VCaP (cell line): ENCODE measurements at regions not wholly inside any gene's neighbourhood (a gene's known extent, or its start where the extent isn't known, plus 50 kb on each side); places are given as distances from the start of the nearest gene placed in this dataset.

Experiments
- H3K27ac ChIP-seq: fragments of 450-650 bp; 2 replicates; pipeline ENCODE4 v1.5.1; 2017
- TF ChIP-seq, protein P1 (sequence below): fragments of 450-650 bp; conservative IDR thresholded peaks from 2 replicates; pipeline ENCODE4 v1.5.1; 2017; ENCODE audit warnings: mild to moderate bottlenecking, moderate library complexity

DNA sequence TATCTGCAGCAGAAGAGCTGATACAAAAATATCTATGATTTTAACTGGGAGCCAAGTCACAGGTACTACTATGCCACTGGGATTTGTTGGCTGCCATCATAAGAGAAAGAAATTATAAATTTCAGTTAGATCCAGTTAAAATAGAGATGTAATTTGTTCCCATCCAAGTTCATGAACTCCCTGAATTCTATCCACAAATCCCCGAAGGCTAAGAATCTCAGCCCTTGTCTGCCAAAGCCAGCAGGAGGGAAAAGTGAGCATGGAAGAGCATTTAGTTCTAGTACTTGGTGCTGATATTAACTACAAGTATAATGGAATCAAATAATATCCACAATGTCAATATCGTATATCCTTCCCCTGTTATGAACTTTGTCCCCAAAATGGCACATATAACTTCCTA is 801.1 kb upstream of the CXADR start:
- TF ChIP-seq, protein P1, sequence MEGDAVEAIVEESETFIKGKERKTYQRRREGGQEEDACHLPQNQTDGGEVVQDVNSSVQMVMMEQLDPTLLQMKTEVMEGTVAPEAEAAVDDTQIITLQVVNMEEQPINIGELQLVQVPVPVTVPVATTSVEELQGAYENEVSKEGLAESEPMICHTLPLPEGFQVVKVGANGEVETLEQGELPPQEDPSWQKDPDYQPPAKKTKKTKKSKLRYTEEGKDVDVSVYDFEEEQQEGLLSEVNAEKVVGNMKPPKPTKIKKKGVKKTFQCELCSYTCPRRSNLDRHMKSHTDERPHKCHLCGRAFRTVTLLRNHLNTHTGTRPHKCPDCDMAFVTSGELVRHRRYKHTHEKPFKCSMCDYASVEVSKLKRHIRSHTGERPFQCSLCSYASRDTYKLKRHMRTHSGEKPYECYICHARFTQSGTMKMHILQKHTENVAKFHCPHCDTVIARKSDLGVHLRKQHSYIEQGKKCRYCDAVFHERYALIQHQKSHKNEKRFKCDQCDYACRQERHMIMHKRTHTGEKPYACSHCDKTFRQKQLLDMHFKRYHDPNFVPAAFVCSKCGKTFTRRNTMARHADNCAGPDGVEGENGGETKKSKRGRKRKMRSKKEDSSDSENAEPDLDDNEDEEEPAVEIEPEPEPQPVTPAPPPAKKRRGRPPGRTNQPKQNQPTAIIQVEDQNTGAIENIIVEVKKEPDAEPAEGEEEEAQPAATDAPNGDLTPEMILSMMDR: no peak

DNA sequence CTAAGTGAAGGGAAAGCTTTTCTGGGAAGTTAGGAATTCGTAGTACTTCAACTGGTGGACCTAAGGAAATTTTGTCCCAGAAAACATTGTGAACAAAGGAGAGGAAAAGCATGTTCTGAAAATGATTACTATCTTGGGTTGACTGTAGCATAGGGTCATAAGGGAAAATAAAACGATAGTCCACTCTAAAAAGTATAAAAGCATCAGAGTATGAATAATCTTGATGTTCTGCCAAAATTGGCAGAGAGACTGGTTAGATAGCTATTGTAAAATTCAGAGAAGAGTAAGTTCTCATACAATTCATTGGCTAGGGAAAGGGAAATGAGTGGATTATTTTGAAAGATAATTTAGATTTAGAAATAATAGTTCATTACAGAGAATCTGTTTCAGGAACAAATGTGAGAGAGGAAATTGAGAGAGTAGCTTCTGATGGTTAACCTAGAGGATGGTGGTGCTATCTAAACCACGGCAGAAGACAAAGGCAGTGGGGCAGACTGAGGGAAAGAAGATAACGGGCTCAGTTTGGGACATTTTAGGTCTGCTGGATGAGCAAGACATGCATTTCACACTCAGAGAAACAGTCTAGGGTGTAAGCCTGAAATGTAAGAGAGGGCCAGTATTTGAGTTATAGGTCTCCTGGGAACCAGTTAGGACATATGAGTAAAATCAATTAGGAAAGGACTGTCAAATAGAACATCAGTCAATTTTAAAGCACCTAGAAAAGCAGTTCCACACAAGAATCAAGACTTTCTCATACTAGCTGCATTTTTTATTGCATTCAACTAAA is 799.3 kb upstream of the CXADR start:
- no peak overlapping the region for H3K27ac ChIP-seq
- TF ChIP-seq, protein P1: no peak

More for the DNA sequence above, 801.1 kb upstream of the CXADR start:
- no peak overlapping the region for H3K27ac ChIP-seq

DNA sequence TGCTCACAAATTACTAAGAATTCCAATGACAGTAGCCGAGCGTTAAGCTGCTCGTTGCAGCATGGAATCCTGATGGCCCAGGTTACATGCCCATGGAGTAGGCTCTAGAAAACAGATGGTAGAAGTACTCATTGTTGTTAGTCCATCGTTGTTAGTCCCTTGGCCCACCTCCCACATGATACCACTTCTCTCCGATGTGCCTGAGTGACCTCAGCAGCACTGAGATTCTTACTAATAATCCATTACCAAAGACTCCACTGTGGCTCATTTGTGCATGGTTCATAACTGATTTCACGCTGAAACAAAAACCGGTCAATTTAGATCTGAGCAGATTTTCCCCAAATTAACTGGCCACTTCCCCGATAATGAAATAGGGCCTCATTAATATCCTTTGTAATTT is 772.3 kb upstream of the CXADR start:
- no peak overlapping the region for H3K27ac ChIP-seq
- TF ChIP-seq, protein P1: no peak

DNA sequence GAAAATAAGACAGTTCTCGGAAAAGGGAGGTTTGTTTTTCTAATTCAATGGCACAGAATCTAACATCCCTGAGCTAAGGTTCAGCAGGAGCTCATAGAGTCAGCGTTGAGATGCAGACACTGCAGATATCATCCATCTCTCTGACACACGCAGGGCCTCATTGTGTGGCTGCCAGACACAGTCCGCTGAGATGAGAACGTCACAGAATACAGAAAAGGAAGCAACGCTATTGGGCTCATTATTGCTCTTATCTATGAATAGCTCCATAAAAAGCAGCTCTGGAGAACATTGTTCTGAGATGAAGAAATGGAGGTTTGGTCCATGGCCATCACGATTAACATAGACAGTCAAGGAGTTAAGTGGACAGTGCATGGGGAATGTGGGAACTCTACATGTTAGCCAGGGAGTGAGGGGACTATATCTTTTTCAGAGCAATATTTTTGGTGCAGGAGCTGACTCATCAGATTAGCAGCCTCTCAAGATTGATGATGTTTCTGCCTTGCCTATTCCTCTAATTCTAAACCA is 771.6 kb upstream of the CXADR start:
- H3K27ac ChIP-seq: no peak overlapping the region
- TF ChIP-seq, protein P1: no peak

DNA sequence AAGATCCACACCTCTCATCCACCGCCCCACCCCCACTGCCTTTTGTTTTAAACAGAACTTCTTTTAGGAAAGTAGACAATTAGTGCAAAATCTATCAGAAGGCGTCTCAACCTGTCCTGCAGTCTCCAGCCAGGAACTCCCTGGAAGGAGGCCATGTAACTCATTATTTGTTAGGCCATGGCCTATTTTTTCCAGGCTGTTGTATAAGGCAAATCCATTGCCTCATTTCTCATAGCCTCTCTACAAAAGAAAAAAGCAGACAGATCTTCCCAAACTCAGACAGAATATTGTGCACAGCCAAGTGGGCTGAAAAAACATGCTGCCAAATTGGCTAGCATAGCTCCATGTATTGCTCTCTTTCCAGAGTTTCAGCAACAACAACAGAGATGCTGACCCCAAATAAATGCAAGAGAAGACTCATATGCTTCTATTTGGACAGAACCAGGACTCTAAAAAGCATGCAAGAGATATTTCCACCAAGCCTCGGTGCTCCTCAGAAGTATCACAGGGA is 770.7 kb upstream of the CXADR start:
- peak overlapping the region; percentile 16 for H3K27ac ChIP-seq
- TF ChIP-seq, protein P1: no peak

DNA sequence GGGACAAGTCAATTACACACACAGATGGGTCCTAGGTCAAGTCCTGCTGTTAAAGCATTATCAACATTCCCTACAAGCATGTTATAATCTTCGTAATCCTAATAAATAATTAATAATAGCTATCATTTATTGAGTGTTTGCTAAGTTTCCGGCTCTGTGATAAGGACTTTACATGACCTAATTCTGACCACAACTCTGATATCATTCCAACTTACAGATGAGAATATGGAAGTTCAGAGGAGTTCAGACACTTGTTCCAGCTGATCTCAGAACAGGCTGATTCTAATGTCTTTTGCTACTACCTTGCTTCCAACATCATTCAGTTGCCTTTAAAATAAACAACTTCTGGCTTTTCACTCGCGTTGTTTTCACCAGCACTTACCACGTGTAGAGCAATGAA is 770.1 kb upstream of the CXADR start:
- H3K27ac ChIP-seq: no peak overlapping the region; the same call in 1 of the 2 replicates
- TF ChIP-seq, protein P1: no peak

DNA sequence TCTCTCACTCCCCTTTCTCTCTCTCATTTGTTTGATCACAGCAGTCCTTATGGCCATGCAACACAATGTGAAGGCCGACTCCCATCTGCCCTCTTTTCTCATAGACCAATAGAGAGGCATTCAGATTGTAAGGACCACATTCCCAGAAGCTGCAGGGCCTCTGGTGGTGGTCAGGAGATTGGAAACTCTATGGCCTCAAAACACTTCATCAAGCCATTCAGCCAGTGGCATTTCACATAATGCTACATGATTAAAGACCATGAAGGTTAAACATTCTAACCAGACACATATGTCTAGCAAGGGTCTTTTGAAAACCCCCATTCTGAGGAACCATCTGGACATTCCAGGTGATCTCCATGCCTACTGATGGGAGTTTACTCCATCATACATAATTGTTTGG is 769.5 kb upstream of the CXADR start:
- H3K27ac ChIP-seq: no peak overlapping the region
- TF ChIP-seq, protein P1: no peak
